WERI-Rb-1 (cell line): ENCODE measurements at regions not wholly inside any gene's neighbourhood (a gene's known extent, or its start where the extent isn't known, plus 50 kb on each side); places are given as distances from the start of the nearest gene placed in this dataset.

Experiments used
- DNase-seq: peaks from one replicate; pipeline ENCODE4 v3.0.0-alpha.2; 2020
- H3K27ac ChIP-seq: fragments of 250-450 bp; sonication (Bioruptor Pico); 2 replicates; pipeline ENCODE4 v1.5.1; 2020; ENCODE audit warnings: mild to moderate bottlenecking, moderate library complexity
- H3K27me3 ChIP-seq: fragments of 250-450 bp; sonication (Bioruptor Pico); 2 replicates; pipeline ENCODE4 v1.5.1; 2021; ENCODE audit warnings: mild to moderate bottlenecking, low read depth, moderate library complexity; ENCODE audit not compliant: insufficient read depth, severe bottlenecking
- H3K36me3 ChIP-seq: fragments of 250-450 bp; sonication (Bioruptor Pico); 2 replicates; pipeline ENCODE4 v1.5.1; 2020; ENCODE audit warnings: mild to moderate bottlenecking, moderate library complexity
- H3K4me3 ChIP-seq: 2 replicates; pipeline ENCODE4 v1.5.1; 2011; ENCODE audit warnings: low read depth, mild to moderate bottlenecking, control low read depth, low read length
- H3K9me3 ChIP-seq: fragments of 250-450 bp; sonication (Bioruptor Pico); 2 replicates; pipeline ENCODE4 v1.5.1; 2021; ENCODE audit warnings: mild to moderate bottlenecking, moderate library complexity; ENCODE audit not compliant: severe bottlenecking
- TF ChIP-seq, protein P1 (sequence below): IDR thresholded peaks from 2 replicates; pipeline ENCODE4 v1.5.1; 2011; ENCODE audit warnings: low read depth, mild to moderate bottlenecking, control low read depth, inconsistent platforms, low read length

- no peaks in the 10 kb centered on the region for H3K27me3 ChIP-seq
- no peaks in the 10 kb centered on the region for H3K36me3 ChIP-seq
- TF ChIP-seq, protein P1, sequence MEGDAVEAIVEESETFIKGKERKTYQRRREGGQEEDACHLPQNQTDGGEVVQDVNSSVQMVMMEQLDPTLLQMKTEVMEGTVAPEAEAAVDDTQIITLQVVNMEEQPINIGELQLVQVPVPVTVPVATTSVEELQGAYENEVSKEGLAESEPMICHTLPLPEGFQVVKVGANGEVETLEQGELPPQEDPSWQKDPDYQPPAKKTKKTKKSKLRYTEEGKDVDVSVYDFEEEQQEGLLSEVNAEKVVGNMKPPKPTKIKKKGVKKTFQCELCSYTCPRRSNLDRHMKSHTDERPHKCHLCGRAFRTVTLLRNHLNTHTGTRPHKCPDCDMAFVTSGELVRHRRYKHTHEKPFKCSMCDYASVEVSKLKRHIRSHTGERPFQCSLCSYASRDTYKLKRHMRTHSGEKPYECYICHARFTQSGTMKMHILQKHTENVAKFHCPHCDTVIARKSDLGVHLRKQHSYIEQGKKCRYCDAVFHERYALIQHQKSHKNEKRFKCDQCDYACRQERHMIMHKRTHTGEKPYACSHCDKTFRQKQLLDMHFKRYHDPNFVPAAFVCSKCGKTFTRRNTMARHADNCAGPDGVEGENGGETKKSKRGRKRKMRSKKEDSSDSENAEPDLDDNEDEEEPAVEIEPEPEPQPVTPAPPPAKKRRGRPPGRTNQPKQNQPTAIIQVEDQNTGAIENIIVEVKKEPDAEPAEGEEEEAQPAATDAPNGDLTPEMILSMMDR: no peak
- H3K4me3 ChIP-seq: no peak overlapping the region
- no peak for DNase-seq
- H3K27ac ChIP-seq: no peak overlapping the region
- H3K9me3 ChIP-seq: no peaks in the 10 kb centered on the region
Observed at GRCh38 chr13:26888632-26889031, 128.0 kb upstream of the GPR12 start.

- Histone ChIP-seq H3K9me3 (no peaks in the 10 kb centered on the region), H3K27me3 (no peaks in the 10 kb centered on the region), H3K36me3 (no peaks in the 10 kb centered on the region), H3K27ac (no peak overlapping the region), H3K4me3 (no peak overlapping the region)
- DNase-seq: no peak
- TF ChIP-seq, protein P1: no peak
Observed at GRCh38 chr13:26887594-26887993, 127.0 kb upstream of the GPR12 start.

DNA sequence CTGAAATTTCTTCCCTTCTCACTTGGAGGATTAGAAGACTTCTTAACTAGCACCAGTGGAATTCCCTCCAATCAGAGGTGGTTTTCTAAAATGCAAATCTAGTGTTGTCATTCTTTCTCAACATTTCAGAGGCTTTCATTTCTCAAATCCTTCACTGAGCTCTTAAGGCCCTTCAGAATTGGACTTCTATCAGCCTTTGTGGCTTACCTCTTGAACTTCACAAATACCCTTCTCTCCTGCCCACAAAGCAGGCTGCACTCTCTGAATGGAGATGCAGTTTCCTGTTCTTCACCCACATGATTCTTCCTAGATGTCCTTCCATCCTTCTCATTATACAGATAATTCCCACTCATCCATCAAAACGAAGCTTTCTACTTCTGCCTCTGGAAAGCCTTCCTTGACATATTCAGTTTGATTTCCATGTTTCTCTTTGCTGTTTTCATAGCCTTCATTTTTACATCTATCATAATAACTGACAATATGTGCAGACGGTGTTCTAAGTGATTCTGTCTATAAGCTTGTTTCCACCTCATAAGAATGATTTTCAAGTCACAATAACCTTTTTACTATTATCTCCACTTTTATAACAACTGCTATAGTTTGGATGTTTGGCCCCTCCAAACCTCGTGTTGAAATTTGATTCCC lies 123.1 kb upstream of the GPR12 start:
- H3K36me3 ChIP-seq: no peaks in the 10 kb centered on the region
- no peak overlapping the region for H3K4me3 ChIP-seq
- TF ChIP-seq, protein P1: no peak
- no peak for DNase-seq
- H3K9me3 ChIP-seq: no peaks in the 10 kb centered on the region
- no peaks in the 10 kb centered on the region for H3K27me3 ChIP-seq
- no peak overlapping the region for H3K27ac ChIP-seq

DNA sequence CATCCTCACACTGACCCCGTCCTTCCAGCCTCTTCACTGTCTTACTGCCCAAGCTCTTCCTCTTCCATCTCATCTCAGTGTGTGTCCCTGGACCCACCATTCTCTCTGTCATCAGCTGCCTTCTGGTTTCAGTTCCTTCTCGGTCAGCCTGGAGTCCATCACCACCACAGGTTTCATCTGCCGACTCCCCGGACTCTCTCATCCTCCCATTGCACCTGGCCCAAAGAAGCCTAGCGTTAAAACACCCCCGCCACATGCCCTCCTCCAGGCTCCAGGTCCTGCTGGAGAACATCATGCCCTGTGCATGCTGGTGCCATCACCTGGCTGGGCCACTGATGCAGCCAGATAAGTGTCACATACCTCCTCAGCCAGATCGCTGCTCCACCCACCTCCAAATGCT lies 122.1 kb upstream of the GPR12 start:
- TF ChIP-seq, protein P1: no peak
- H3K27me3 ChIP-seq: no peaks in the 10 kb centered on the region

DNA sequence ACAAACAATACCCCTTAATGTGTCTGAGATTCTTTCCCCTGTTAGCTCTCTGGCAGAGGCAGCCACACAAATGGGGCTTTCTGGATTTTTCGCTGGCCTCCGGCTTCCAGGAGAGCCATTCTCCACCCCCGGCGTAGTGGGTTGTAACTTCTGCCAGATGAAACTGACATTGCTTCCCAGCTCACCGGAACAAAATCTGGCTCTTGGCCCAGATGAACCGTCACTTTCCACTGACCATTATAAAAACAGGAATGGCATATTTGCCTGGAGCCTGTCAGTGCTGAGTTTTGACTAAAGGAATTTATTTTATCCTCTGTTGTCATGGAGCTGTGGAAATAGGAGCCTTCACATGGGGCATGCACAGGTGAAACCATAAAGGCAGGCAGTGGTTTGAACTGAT lies 120.6 kb upstream of the GPR12 start:
- Histone ChIP-seq H3K27me3 (no peaks in the 10 kb centered on the region), H3K4me3 (no peak overlapping the region), H3K9me3 (peaks cover 5% of the 10 kb centered on the region), H3K36me3 (no peaks in the 10 kb centered on the region), H3K27ac (no peak overlapping the region)
- TF ChIP-seq, protein P1: no peak
- DNase-seq: no peak

More for the DNA sequence above, 122.1 kb upstream of the GPR12 start:
- H3K4me3 ChIP-seq: no peak overlapping the region
- no peak overlapping the region for H3K27ac ChIP-seq
- H3K36me3 ChIP-seq: no peaks in the 10 kb centered on the region
- no peaks in the 10 kb centered on the region for H3K9me3 ChIP-seq
- no peak for DNase-seq

DNA sequence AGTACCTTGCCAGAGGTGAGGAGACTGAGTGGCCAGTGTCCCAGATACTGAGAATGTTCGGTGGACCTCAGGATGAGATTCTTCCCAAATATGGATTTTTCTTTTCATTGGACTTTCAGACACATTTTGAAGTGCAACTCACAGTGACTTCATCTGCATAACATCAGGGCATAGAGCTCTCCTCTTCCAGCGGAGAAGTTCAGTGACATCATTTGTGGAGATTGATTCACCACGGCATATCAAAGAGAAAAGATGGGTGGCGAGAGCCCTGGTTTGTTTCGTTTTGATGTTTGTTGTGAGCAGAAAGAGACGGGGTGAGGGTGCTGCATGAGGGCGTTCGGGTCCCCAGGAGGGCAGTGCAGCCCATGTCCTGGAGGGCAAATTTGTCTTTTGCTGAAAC lies 120.1 kb upstream of the GPR12 start:
- H3K27ac ChIP-seq: no peak overlapping the region
- H3K9me3 ChIP-seq: peaks cover 9% of the 10 kb centered on the region
- no peak for DNase-seq
- no peaks in the 10 kb centered on the region for H3K36me3 ChIP-seq
- TF ChIP-seq, protein P1: no peak
- H3K27me3 ChIP-seq: no peaks in the 10 kb centered on the region
- H3K4me3 ChIP-seq: no peak overlapping the region
